H1 (cell line): ENCODE measurements at regions not wholly inside any gene's neighbourhood (a gene's known extent, or its start where the extent isn't known, plus 50 kb on each side); places are given as distances from the start of the nearest gene placed in this dataset.

ENCODE experiments used
- CTCF ChIA-PET: fragments of 300-600 bp; sonication (Branson Sonifier 250); formaldehyde crosslinking; loops from one replicate; lab custom pipeline; 2021; ENCODE audit not compliant: partially characterized antibody; lab: Charles Lee
- POLR2A ChIA-PET: fragments of 300-600 bp; sonication (Branson Sonifier 250); formaldehyde crosslinking; loops from one replicate; lab custom pipeline; 2021; ENCODE audit warnings: inconsistent platforms; ENCODE audit not compliant: partially characterized antibody; lab: Charles Lee
- DNase-seq, 2 experiments: peaks; one replicate each; pipeline versions ENCODE4 v3.0.0 to v3.0.0-alpha.2; 2010 to 2022; ENCODE audit warnings: low spot score in 2 of 2, low read depth in 1 of 2, mixed read lengths in 1 of 2
- FAIRE-seq: peaks from 2 replicates; lab custom pipeline; 2011; peaks lifted over from hg19 to GRCh38; lab: Jason Lieb, UNC
- H2AFZ ChIP-seq: 2 replicates; pipeline ENCODE4 v1.8.1; 2012; ENCODE audit warnings: low read length, inconsistent platforms
- H2AK5ac ChIP-seq: 2 replicates; pipeline ENCODE4 v1.6.1; 2013; ENCODE audit warnings: low read depth, low read length
- H2BK120ac ChIP-seq: replicated peaks from 2 replicates; pipeline ENCODE3; 2013; ENCODE audit warnings: low read depth, low read length, inconsistent platforms
- H2BK12ac ChIP-seq: 2 replicates; pipeline ENCODE4 v1.6.1; 2013; ENCODE audit warnings: low read depth, low read length
- H2BK15ac ChIP-seq: 2 replicates; pipeline ENCODE4 v1.6.1; 2013; ENCODE audit warnings: low read length
- H2BK20ac ChIP-seq: 2 replicates; pipeline ENCODE4 v1.6.1; 2013; ENCODE audit warnings: low read length
- H2BK5ac ChIP-seq: 2 replicates; pipeline ENCODE4 v1.6.1; 2013; ENCODE audit warnings: low read depth, low read length
- H3K14ac ChIP-seq: 2 replicates; pipeline ENCODE4 v1.6.1; 2013; ENCODE audit warnings: inconsistent platforms; ENCODE audit not compliant: insufficient read length
- H3K18ac ChIP-seq: 2 replicates; pipeline ENCODE4 v1.6.1; 2013; ENCODE audit warnings: low read length; ENCODE audit errors: extremely low read depth
- H3K23ac ChIP-seq: 2 replicates; pipeline ENCODE4 v1.6.1; 2013; ENCODE audit warnings: inconsistent platforms; ENCODE audit not compliant: insufficient read length
- H3K23me2 ChIP-seq: 2 replicates; pipeline ENCODE4 v1.6.1; 2013; ENCODE audit warnings: low read depth, low read length
- H3K27ac ChIP-seq: 2 replicates; pipeline ENCODE4 v1.6.1; 2011; ENCODE audit warnings: low read depth, low read length, inconsistent platforms
- H3K27me3 ChIP-seq, 4 experiments: replicated peaks in 1 of 4; 1 replicate in 1 of 4; 2 replicates in 3 of 4; pipeline versions ENCODE4 v1.6.1 to v1.8.1; 2011 to 2013; ENCODE audit warnings: low read length in 3 of 4, mild to moderate bottlenecking in 3 of 4, inconsistent platforms in 2 of 4, mixed read lengths in 2 of 4, moderate library complexity in 1 of 4; ENCODE audit not compliant: control insufficient read depth in 3 of 4, insufficient read depth in 3 of 4; ENCODE audit errors: extremely low read depth in 1 of 4
- H3K36me3 ChIP-seq, 4 experiments: 2 replicates each; pipeline versions ENCODE4 v1.6.1 to v1.8.1; 2011 to 2013; ENCODE audit warnings: mild to moderate bottlenecking in 4 of 4, low read length in 3 of 4, moderate library complexity in 2 of 4, control low read depth in 1 of 4, inconsistent platforms in 1 of 4; ENCODE audit not compliant: insufficient read depth in 4 of 4, control insufficient read depth in 2 of 4
- H3K4ac ChIP-seq: replicated peaks from 2 replicates; pipeline ENCODE3; 2013; ENCODE audit warnings: low read length, low read depth, mixed read lengths, inconsistent platforms; ENCODE audit not compliant: insufficient read length
- H3K4me1 ChIP-seq, 4 experiments: replicated peaks in 1 of 4; 1 replicate in 1 of 4; 2 replicates in 3 of 4; pipeline versions ENCODE4 v1.6.1 to v1.8.1; 2011 to 2013; ENCODE audit warnings: low read length in 3 of 4, inconsistent platforms in 2 of 4, mixed read lengths in 1 of 4; ENCODE audit not compliant: insufficient read depth in 4 of 4, control insufficient read depth in 3 of 4
- H3K4me2 ChIP-seq, 2 experiments: 2 replicates each; pipeline versions ENCODE4 v1.6.1 to v1.8.1; 2011 to 2013; ENCODE audit warnings: low read depth in 2 of 2, low read length in 2 of 2, control low read depth in 1 of 2, inconsistent platforms in 1 of 2, mild to moderate bottlenecking in 1 of 2; ENCODE audit not compliant: insufficient read depth in 1 of 2
- H3K4me3 ChIP-seq, 4 experiments: fragments of 200-600, 300-600 bp in 1 of 4; sonication (generic), shearing (Covaris generic), sonication (Bioruptor Twin) in 1 of 4; 2 replicates each; pipeline versions ENCODE4 v1.5.1 to v1.8.1; 2011 to 2016; ENCODE audit warnings: low read length in 4 of 4, low read depth in 3 of 4, control low read depth in 2 of 4, inconsistent platforms in 2 of 4, mild to moderate bottlenecking in 2 of 4, mixed read lengths in 1 of 4, moderate library complexity in 1 of 4; ENCODE audit not compliant: insufficient read depth in 2 of 4; ENCODE audit errors: extremely low read depth in 1 of 4
- H3K56ac ChIP-seq: replicated peaks from 2 replicates; pipeline ENCODE3; 2013; ENCODE audit warnings: low read depth, mild to moderate bottlenecking, mixed read lengths, low read length, inconsistent platforms; ENCODE audit not compliant: insufficient read length
- H3K79me1 ChIP-seq: 2 replicates; pipeline ENCODE4 v1.6.1; 2013; ENCODE audit warnings: low read depth, low read length, control low read depth
- H3K79me2 ChIP-seq, 2 experiments: 2 replicates each; pipeline versions ENCODE4 v1.6.1 to v1.8.1; 2012 to 2013; ENCODE audit warnings: low read length in 2 of 2, mild to moderate bottlenecking in 2 of 2, inconsistent platforms in 1 of 2; ENCODE audit not compliant: insufficient read depth in 2 of 2, control insufficient read depth in 1 of 2
- H3K9ac ChIP-seq, 4 experiments: replicated peaks in 1 of 4; 1 replicate in 1 of 4; 2 replicates in 3 of 4; pipeline versions ENCODE4 v1.6.1 to v1.8.1; 2011 to 2013; ENCODE audit warnings: low read depth in 3 of 4, low read length in 3 of 4, control low read depth in 2 of 4, mild to moderate bottlenecking in 2 of 4, moderate library complexity in 2 of 4, inconsistent platforms in 1 of 4; ENCODE audit errors: extremely low read depth in 1 of 4
- H3K9me3 ChIP-seq, 2 experiments: 2 replicates each; pipeline versions ENCODE4 v1.6.1 to v1.8.1; 2012 to 2013; ENCODE audit warnings: mild to moderate bottlenecking in 2 of 2, moderate library complexity in 2 of 2, control low read depth in 1 of 2, inconsistent platforms in 1 of 2, low read depth in 1 of 2, low read length in 1 of 2, mixed read lengths in 1 of 2; ENCODE audit not compliant: insufficient read depth in 2 of 2
- H4K20me1 ChIP-seq, 2 experiments: replicated peaks in 1 of 2; 2 replicates each; pipeline versions ENCODE3 to v1.8.1; 2011 to 2013; ENCODE audit warnings: inconsistent platforms in 2 of 2, low read length in 2 of 2, mild to moderate bottlenecking in 1 of 2; ENCODE audit not compliant: insufficient read depth in 2 of 2, control insufficient read depth in 1 of 2
- H4K5ac ChIP-seq: 2 replicates; pipeline ENCODE4 v1.6.1; 2013; ENCODE audit warnings: low read length, low read depth, mixed read lengths, inconsistent platforms; ENCODE audit not compliant: insufficient read length
- H4K8ac ChIP-seq: 2 replicates; pipeline ENCODE4 v1.8.0; 2013; ENCODE audit warnings: mild to moderate bottlenecking, moderate library complexity, low read length, inconsistent platforms; ENCODE audit not compliant: insufficient read depth; ENCODE audit errors: extremely low read depth
- H4K91ac ChIP-seq: replicated peaks from 2 replicates; pipeline ENCODE3; 2013; ENCODE audit warnings: low read length, mixed read lengths, inconsistent platforms; ENCODE audit not compliant: insufficient read length
- EGR1 ChIP-seq: IDR thresholded peaks from 2 replicates; pipeline ENCODE4 v1.6.1; 2011; ENCODE audit warnings: low read depth, low read length, borderline replicate concordance
- SP4 ChIP-seq: IDR thresholded peaks from 2 replicates; pipeline ENCODE4 v1.6.1; 2012; ENCODE audit warnings: low read length, inconsistent platforms
- WGBS, 2 experiments: shearing (Covaris generic) in 1 of 2; methylation state at CpG; one replicate each; pipeline versions ENCODE4 v1.1.6 to v1.1.7; 2013 to 2015; ENCODE audit warnings: low lambda C conversion rate in 2 of 2, mixed read lengths in 2 of 2, inconsistent platforms in 1 of 2, low coverage in 1 of 2, missing lambda C conversion rate in 1 of 2; ENCODE audit not compliant: insufficient replicate concordance in 2 of 2, insufficient coverage in 1 of 2, insufficient read length in 1 of 2; ENCODE audit errors: extremely low coverage in 1 of 2, missing lambda C conversion rate in 1 of 2; 5-methylcytosine and 5-hydroxymethylcytosine counted together

DNA sequence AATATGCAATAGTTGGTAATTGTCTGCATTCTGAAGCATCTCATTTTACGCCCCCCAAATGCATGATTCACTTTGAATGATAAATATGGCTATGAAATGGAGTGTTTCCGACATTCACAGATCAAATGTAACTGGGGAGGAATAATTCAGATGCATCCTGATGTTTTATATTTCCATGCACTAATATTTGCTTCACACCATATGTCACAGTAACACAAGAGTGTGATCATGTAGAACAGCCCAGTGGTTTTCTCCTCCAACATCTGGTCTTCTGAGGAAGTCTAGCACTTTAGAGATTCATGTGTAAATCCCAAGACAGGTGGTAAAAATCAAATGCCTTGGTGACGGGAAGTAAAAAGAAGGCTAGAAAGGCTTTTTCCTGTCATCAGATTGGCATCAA lies 273.1 kb downstream of the DIO2 start:
- Histone ChIP-seq H3K18ac (no peak overlapping the region), H3K9ac (no peak overlapping the region), H3K79me2 (no peaks in the 10 kb centered on the region), H3K4me2 (no peak overlapping the region), H3K4me3 (no peak overlapping the region), H3K14ac (no peak overlapping the region), H2BK120ac (no peak overlapping the region), H3K79me1 (no peaks in the 10 kb centered on the region), H2BK12ac (no peak overlapping the region), H2BK20ac (no peak overlapping the region), H3K23me2 (no peaks in the 10 kb centered on the region), H3K4ac (no peak overlapping the region), H4K20me1 (no peaks in the 10 kb centered on the region), H3K23ac (no peak overlapping the region), H3K4me1 (no peaks in the 10 kb centered on the region), H3K27me3 (no peaks in the 10 kb centered on the region), H2AK5ac (no peak overlapping the region), H4K91ac (no peak overlapping the region), H2BK15ac (no peak overlapping the region), H2AFZ (no peak overlapping the region), H3K9me3 (no peaks in the 10 kb centered on the region), H2BK5ac (no peak overlapping the region), H4K8ac (no peak overlapping the region), H3K27ac (no peak overlapping the region), H4K5ac (no peak overlapping the region), H3K36me3 (no peaks in the 10 kb centered on the region), H3K56ac (no peak overlapping the region)
- no peak for FAIRE-seq
- 88% methylated on average over 3 of the region's 3 CpGs; no CpG with 5 or more reads in 1 of the 2 experiments for WGBS, 2 experiments
- ChIA-PET POLR2A (no interaction called here), CTCF (interaction anchor here (0.6 to 1.3 kb wide), 2 partner anchors 11 to 292 kb away, joined by 3 to 5 read pairs; no protein-coding TSS in a partner anchor)
- DNase-seq, result no peak
- TF ChIP-seq SP4 (no peak), EGR1 (no peak)
